Kidney (tissue), 13 donors: ENCODE measurements at regions not wholly inside any gene's neighbourhood (a gene's known extent, or its start where the extent isn't known, plus 50 kb on each side); places are given as distances from the start of the nearest gene placed in this dataset.

Experiments
- DNase-seq, 5 donors: peaks; one replicate each; pipeline ENCODE4 v3.0.0-alpha.2; 2013 to 2020
- FAIRE-seq: peaks from 2 replicates; lab custom pipeline; 2012; peaks lifted over from hg19 to GRCh38; lab: Jason Lieb, UNC
- H3K27ac ChIP-seq, 2 donors: one replicate each; pipeline ENCODE4 v1.7.0; 2013; ENCODE audit warnings: low read depth in 2 of 2, low read length in 2 of 2, inconsistent platforms in 1 of 2
- H3K27me3 ChIP-seq: one replicate; pipeline ENCODE4 v1.7.1; 2013; ENCODE audit warnings: low read length, inconsistent platforms; ENCODE audit not compliant: control insufficient read depth, insufficient read depth
- H3K36me3 ChIP-seq, 3 donors: one replicate each; pipeline versions ENCODE4 v1.7.0 to v1.7.1; 2013; ENCODE audit warnings: low read length in 3 of 3, control low read depth in 1 of 3, inconsistent platforms in 1 of 3; ENCODE audit not compliant: insufficient read depth in 3 of 3, control insufficient read depth in 2 of 3
- H3K4me1 ChIP-seq, 3 donors: one replicate each; pipeline versions ENCODE4 v1.7.0 to v1.7.1; 2013; ENCODE audit warnings: low read length in 3 of 3, inconsistent platforms in 1 of 3, low read depth in 1 of 3; ENCODE audit not compliant: control insufficient read depth in 2 of 3, insufficient read depth in 2 of 3
- H3K4me3 ChIP-seq, 3 donors: one replicate each; pipeline versions ENCODE4 v1.7.0 to v1.8.1; 2013; ENCODE audit warnings: low read length in 3 of 3, control low read depth in 1 of 3, inconsistent platforms in 1 of 3
- H3K9ac ChIP-seq, 3 donors: one replicate each; pipeline versions ENCODE4 v1.7.0 to v1.7.1; 2013; ENCODE audit warnings: low read length in 3 of 3, control low read depth in 1 of 3, inconsistent platforms in 1 of 3
- H3K9me3 ChIP-seq, 3 donors: one replicate each; pipeline versions ENCODE4 v1.7.0 to v1.7.1; 2013; ENCODE audit warnings: low read length in 3 of 3, control low read depth in 1 of 3, inconsistent platforms in 1 of 3; ENCODE audit not compliant: control insufficient read depth in 2 of 3, insufficient read depth in 1 of 3
- CTCF ChIP-seq: IDR thresholded peaks from 3 replicates; pipeline ENCODE4 v1.5.1; 2012; ENCODE audit warnings: mild to moderate bottlenecking, moderate library complexity, borderline replicate concordance; ENCODE audit not compliant: insufficient read depth; ENCODE audit errors: extremely low read depth
- intact Hi-C: fragments of 100-400 bp; cut with DNase I; formaldehyde crosslinking; loops from one replicate; pipeline ENCODE4 v1.11.1; 2022
- donor health status: control.
- donor health status: control.
- donor health status: control.
- donor health status: control.
- donor health status: control.
- donor health status: DM: yes; HTN: yes; CAD: no.
- donor health status: Normal renal cell carcinoma (clear cell type).

DNA sequence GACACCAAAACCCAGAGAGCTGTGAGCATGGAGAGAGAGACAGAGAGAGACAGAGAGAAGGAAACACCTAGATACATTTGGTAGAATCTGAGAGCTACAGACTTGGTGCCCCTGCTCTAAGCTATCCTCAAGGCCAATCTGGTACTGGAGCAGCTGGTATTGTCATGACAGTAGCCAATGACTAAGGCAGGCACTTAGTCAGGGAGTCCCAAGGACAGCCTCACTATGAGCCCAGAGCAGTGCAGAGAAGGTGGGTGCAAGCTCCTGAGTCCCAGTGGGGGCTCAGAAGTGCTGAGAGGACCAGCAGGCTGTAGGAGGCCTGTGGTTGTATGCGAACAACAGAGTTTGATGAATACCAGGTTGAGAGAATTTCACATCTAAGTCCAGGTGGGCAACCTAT is 300.4 kb upstream of the ZNF608 start:
- intact Hi-C loops, result no loop called here
- Histone ChIP-seq H3K36me3 (no peaks in the 10 kb centered on the region), H3K27me3 (no peaks in the 10 kb centered on the region), H3K9me3 (no peaks in the 10 kb centered on the region), H3K27ac (no peak overlapping the region), H3K4me1 (peaks cover 11 to 24% (median 13%) of the 10 kb centered on the region in 3 donors), H3K9ac (no peak overlapping the region), H3K4me3 (no peak overlapping the region)
- TF ChIP-seq CTCF, result no peak
- no peak for FAIRE-seq
- DNase-seq, result no peak

DNA sequence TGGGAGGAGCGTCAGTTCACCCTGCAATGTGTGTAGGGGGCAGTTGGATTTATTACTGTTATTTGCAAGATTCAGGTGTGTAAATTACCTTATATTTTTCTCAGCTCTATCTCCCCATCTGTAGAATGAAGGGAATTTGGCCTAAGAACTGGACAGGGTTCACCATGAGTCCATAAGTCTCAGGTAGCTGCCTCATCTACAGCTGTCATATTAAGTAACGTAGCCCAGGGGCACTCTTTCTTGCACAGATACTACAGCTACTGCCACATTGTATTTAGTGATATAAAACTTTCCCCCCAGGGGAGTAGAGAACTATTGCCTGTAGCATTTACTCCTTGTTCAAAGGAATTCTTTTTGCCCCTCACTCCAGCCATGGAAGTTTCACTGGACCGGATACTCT is 301.4 kb upstream of the ZNF608 start:
- peaks cover 11 to 15% (median 13%) of the 10 kb centered on the region in 3 donors for H3K4me1 ChIP-seq
- intact Hi-C loops, result no loop called here
- no peaks in the 10 kb centered on the region for H3K9me3 ChIP-seq
- H3K27me3 ChIP-seq, result no peaks in the 10 kb centered on the region
- no peak for TF ChIP-seq CTCF
- H3K9ac ChIP-seq, result no peak overlapping the region
- no peak for DNase-seq
- H3K4me3 ChIP-seq, result no peak overlapping the region
- H3K27ac ChIP-seq, result no peak overlapping the region
- no peaks in the 10 kb centered on the region for H3K36me3 ChIP-seq
- no peak for FAIRE-seq

- intact Hi-C loops, result no loop called here
- H3K36me3 ChIP-seq, result no peaks in the 10 kb centered on the region
- H3K9me3 ChIP-seq, result no peaks in the 10 kb centered on the region
- H3K4me3 ChIP-seq, result no peak overlapping the region
- no peaks in the 10 kb centered on the region for H3K27me3 ChIP-seq
- no peak for TF ChIP-seq CTCF
- H3K4me1 ChIP-seq, result no peaks in the 10 kb centered on the region
- H3K27ac ChIP-seq, result no peak overlapping the region
- FAIRE-seq, result peak; percentile 93
- DNase-seq, result peak in 2 of 5 donors; percentile 70 to 74
- H3K9ac ChIP-seq, result no peak overlapping the region
Observed at GRCh38 chr5:125049721-125050702, 303.6 kb upstream of the ZNF608 start.
